ENCODE measurements at regions not wholly inside any gene's neighbourhood (a gene's known extent, or its start where the extent isn't known, plus 50 kb on each side); places are given as distances from the start of the nearest gene placed in this dataset.

- Histone ChIP-seq H3K27me3 (ENCODE audit: insufficient read depth, low read depth, severe bottlenecking) (no peaks in the 10 kb centered on the region), H3K36me3 (no peaks in the 10 kb centered on the region), H3K4me3 (ENCODE audit: low read depth, low read length) (no peak overlapping the region), H3K27ac (no peak overlapping the region), H3K9me3 (ENCODE audit: severe bottlenecking) (no peaks in the 10 kb centered on the region)
- TF ChIP-seq, protein P1, sequence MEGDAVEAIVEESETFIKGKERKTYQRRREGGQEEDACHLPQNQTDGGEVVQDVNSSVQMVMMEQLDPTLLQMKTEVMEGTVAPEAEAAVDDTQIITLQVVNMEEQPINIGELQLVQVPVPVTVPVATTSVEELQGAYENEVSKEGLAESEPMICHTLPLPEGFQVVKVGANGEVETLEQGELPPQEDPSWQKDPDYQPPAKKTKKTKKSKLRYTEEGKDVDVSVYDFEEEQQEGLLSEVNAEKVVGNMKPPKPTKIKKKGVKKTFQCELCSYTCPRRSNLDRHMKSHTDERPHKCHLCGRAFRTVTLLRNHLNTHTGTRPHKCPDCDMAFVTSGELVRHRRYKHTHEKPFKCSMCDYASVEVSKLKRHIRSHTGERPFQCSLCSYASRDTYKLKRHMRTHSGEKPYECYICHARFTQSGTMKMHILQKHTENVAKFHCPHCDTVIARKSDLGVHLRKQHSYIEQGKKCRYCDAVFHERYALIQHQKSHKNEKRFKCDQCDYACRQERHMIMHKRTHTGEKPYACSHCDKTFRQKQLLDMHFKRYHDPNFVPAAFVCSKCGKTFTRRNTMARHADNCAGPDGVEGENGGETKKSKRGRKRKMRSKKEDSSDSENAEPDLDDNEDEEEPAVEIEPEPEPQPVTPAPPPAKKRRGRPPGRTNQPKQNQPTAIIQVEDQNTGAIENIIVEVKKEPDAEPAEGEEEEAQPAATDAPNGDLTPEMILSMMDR (IDR thresholded peaks at IDR 0.05; ENCODE audit: low read depth, low read length), result no peak
- no peak for DNase-seq
Observed at GRCh38 chr12:67522222-67522621, 126.3 kb upstream of the DYRK2 start.

GRCh38 chr12:67523538-67523937 is 125.0 kb upstream of the DYRK2 start:
- Histone ChIP-seq H3K27me3 (ENCODE audit: insufficient read depth, low read depth, severe bottlenecking) (no peaks in the 10 kb centered on the region), H3K27ac (no peak overlapping the region), H3K36me3 (no peaks in the 10 kb centered on the region), H3K4me3 (ENCODE audit: low read depth, low read length) (no peak overlapping the region), H3K9me3 (ENCODE audit: severe bottlenecking) (no peaks in the 10 kb centered on the region)
- DNase-seq, result no peak
- TF ChIP-seq, protein P1 (IDR thresholded peaks at IDR 0.05; ENCODE audit: low read depth, low read length), result no peak

- Histone ChIP-seq H3K9me3 (ENCODE audit: severe bottlenecking) (no peaks in the 10 kb centered on the region), H3K27me3 (ENCODE audit: insufficient read depth, low read depth, severe bottlenecking) (no peaks in the 10 kb centered on the region), H3K36me3 (no peaks in the 10 kb centered on the region), H3K27ac (no peak overlapping the region), H3K4me3 (ENCODE audit: low read depth, low read length) (no peak overlapping the region)
- TF ChIP-seq, protein P1 (IDR thresholded peaks at IDR 0.05; ENCODE audit: low read depth, low read length), result no peak
- no peak for DNase-seq
Observed at GRCh38 chr12:67524861-67525616, 123.5 kb upstream of the DYRK2 start.

DNA sequence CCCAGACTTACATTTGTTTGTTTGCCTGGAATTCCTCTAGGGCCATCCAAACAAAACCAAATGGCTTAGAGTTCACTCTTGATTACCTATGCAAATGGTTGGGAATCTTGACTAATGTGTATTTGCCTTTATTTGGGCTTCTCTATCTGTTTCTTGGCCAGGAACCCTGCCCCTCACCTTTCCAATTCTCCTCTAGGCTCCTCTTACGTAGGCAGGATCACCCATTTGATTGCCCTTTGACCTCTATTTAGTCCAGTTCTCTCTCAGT is 123.0 kb upstream of the DYRK2 start:
- Histone ChIP-seq H3K27ac (no peak overlapping the region), H3K36me3 (no peaks in the 10 kb centered on the region), H3K9me3 (ENCODE audit: severe bottlenecking) (no peaks in the 10 kb centered on the region), H3K4me3 (ENCODE audit: low read depth, low read length) (no peak overlapping the region), H3K27me3 (ENCODE audit: insufficient read depth, low read depth, severe bottlenecking) (no peaks in the 10 kb centered on the region)
- TF ChIP-seq, protein P1 (IDR thresholded peaks at IDR 0.05; ENCODE audit: low read depth, low read length), result no peak
- no peak for DNase-seq

- TF ChIP-seq, protein P1 (IDR thresholded peaks at IDR 0.05; ENCODE audit: low read depth, low read length), result no peak
- Histone ChIP-seq H3K27me3 (ENCODE audit: insufficient read depth, low read depth, severe bottlenecking) (no peaks in the 10 kb centered on the region), H3K4me3 (ENCODE audit: low read depth, low read length) (no peak overlapping the region), H3K9me3 (ENCODE audit: severe bottlenecking) (no peaks in the 10 kb centered on the region), H3K36me3 (no peaks in the 10 kb centered on the region), H3K27ac (no peak overlapping the region)
- no peak for DNase-seq
Observed at GRCh38 chr12:67526129-67526528, 122.4 kb upstream of the DYRK2 start.

GRCh38 chr12:67531051-67531450 is 117.5 kb upstream of the DYRK2 start:
- no peak for DNase-seq
- no peaks in the 10 kb centered on the region for H3K27me3 ChIP-seq (ENCODE audit: insufficient read depth, low read depth, severe bottlenecking)
- no peak overlapping the region for H3K4me3 ChIP-seq (ENCODE audit: low read depth, low read length)
- TF ChIP-seq, protein P1 (IDR thresholded peaks at IDR 0.05; ENCODE audit: low read depth, low read length), result no peak
- H3K27ac ChIP-seq, result no peak overlapping the region
- no peaks in the 10 kb centered on the region for H3K36me3 ChIP-seq
- H3K9me3 ChIP-seq (ENCODE audit: severe bottlenecking), result no peaks in the 10 kb centered on the region
